CD4-positive, alpha-beta T cell treated with Interleukin-21 for 1 hour (primary cell): ENCODE measurements at regions not wholly inside any gene's neighbourhood (a gene's known extent, or its start where the extent isn't known, plus 50 kb on each side); places are given as distances from the start of the nearest gene placed in this dataset.

Experiments
- DNase-seq: peaks from one replicate; pipeline ENCODE4 v3.0.0-alpha.2; 2020

- DNase-seq = no peak
Observed at GRCh38 chr17:73694491-73694890, 50.2 kb upstream of the SDK2 start.

- no peak for DNase-seq
Observed at GRCh38 chr17:73695035-73695738, 50.9 kb upstream of the SDK2 start.

GRCh38 chr17:73696251-73696650 lies 52.0 kb upstream of the SDK2 start:
- DNase-seq = no peak

GRCh38 chr17:73697872-73698271 lies 53.6 kb upstream of the SDK2 start:
- no peak for DNase-seq

- DNase-seq = no peak
Observed at GRCh38 chr17:73698966-73699365, 54.7 kb upstream of the SDK2 start.

- no peak for DNase-seq
Observed at GRCh38 chr17:73701701-73702100, 57.5 kb upstream of the SDK2 start.

GRCh38 chr17:73703192-73703591 lies 58.9 kb upstream of the SDK2 start:
- DNase-seq = no peak

- no peak for DNase-seq
Observed at GRCh38 chr17:73703917-73704316, 59.7 kb upstream of the SDK2 start.

GRCh38 chr17:73705594-73705993 lies 61.3 kb upstream of the SDK2 start:
- DNase-seq = no peak

GRCh38 chr17:73706428-73706827 lies 62.2 kb upstream of the SDK2 start:
- no peak for DNase-seq

- no peak for DNase-seq
Observed at GRCh38 chr17:73706858-73707257, 62.6 kb upstream of the SDK2 start.

GRCh38 chr17:73707358-73707757 lies 63.1 kb upstream of the SDK2 start:
- DNase-seq = no peak

- DNase-seq = peak; percentile 64
Observed at GRCh38 chr17:73710095-73710592, 65.9 kb upstream of the SDK2 start.

GRCh38 chr17:73711184-73711583 lies 66.9 kb upstream of the SDK2 start:
- no peak for DNase-seq

- DNase-seq = no peak
Observed at GRCh38 chr17:73711916-73712315, 67.7 kb upstream of the SDK2 start.

GRCh38 chr17:73713136-73713535 lies 68.9 kb upstream of the SDK2 start:
- DNase-seq = no peak

GRCh38 chr17:73715769-73716168 lies 71.5 kb upstream of the SDK2 start:
- no peak for DNase-seq

- DNase-seq = no peak
Observed at GRCh38 chr17:73717690-73718089, 73.4 kb upstream of the SDK2 start.

GRCh38 chr17:73718362-73718761 lies 74.1 kb upstream of the SDK2 start:
- no peak for DNase-seq

GRCh38 chr17:73718912-73719311 lies 74.7 kb upstream of the SDK2 start:
- no peak for DNase-seq

GRCh38 chr17:73719588-73720071 lies 75.4 kb upstream of the SDK2 start:
- DNase-seq = no peak

- peak; percentile 4 for DNase-seq
Observed at GRCh38 chr17:73720187-73720834, 76.1 kb upstream of the SDK2 start.

GRCh38 chr17:73722165-73722564 lies 77.9 kb upstream of the SDK2 start:
- peak; percentile 47 for DNase-seq

- DNase-seq = no peak
Observed at GRCh38 chr17:73723317-73723716, 79.1 kb upstream of the SDK2 start.

- no peak for DNase-seq
Observed at GRCh38 chr17:73724341-73724740, 80.1 kb upstream of the SDK2 start.
